SU-DHL-6 (cell line): ENCODE measurements at regions not wholly inside any gene's neighbourhood (a gene's known extent, or its start where the extent isn't known, plus 50 kb on each side); places are given as distances from the start of the nearest gene placed in this dataset.
"Not testable (repeated sequence)": the region's sequence is repeated elsewhere in the genome, so short reads cannot be mapped to it uniquely, and the experiment has no call there.

ENCODE experiments used
- CTCF ChIP-seq: fragments of 200-600 bp; sonication (generic); IDR thresholded peaks from one replicate; pipeline ENCODE4 v1.5.1; 2017; ENCODE audit warnings: antibody characterized with exemption, mild to moderate bottlenecking, low read length, moderate library complexity; ENCODE audit not compliant: insufficient read depth, poor library complexity, severe bottlenecking
- EZH2phosphoT487 ChIP-seq: fragments of 200-600 bp; sonication (generic), shearing (Covaris generic); conservative IDR thresholded peaks from 2 replicates; pipeline ENCODE4 v1.6.1; 2018; ENCODE audit warnings: mild to moderate bottlenecking, antibody characterized with exemption, low read length, moderate library complexity, mixed read lengths

GRCh38 chr2:122352151-122352550, 596.7 kb downstream of the TSN start:
- TF ChIP-seq EZH2phosphoT487, CTCF: not testable (repeated sequence)
